Fibroblast of lung (primary cell): ENCODE measurements at regions not wholly inside any gene's neighbourhood (a gene's known extent, or its start where the extent isn't known, plus 50 kb on each side); places are given as distances from the start of the nearest gene placed in this dataset.

ENCODE experiments used
- EZH2 ChIP-seq: IDR thresholded peaks from 2 replicates; pipeline ENCODE4 v1.5.1; 2012; ENCODE audit warnings: low read length, control low read depth, mild to moderate bottlenecking; ENCODE audit errors: missing control alignments
- TF ChIP-seq, protein P1 (sequence below), 2 donors: IDR thresholded peaks in 1 of 2; conservative IDR thresholded peaks in 1 of 2; 1 replicate in 1 of 2; 2 replicates in 1 of 2; pipeline ENCODE4 v1.5.1; 2011 to 2012; ENCODE audit warnings: low read length in 2 of 2, control low read depth in 1 of 2, inconsistent platforms in 1 of 2, low read depth in 1 of 2, mild to moderate bottlenecking in 1 of 2

DNA sequence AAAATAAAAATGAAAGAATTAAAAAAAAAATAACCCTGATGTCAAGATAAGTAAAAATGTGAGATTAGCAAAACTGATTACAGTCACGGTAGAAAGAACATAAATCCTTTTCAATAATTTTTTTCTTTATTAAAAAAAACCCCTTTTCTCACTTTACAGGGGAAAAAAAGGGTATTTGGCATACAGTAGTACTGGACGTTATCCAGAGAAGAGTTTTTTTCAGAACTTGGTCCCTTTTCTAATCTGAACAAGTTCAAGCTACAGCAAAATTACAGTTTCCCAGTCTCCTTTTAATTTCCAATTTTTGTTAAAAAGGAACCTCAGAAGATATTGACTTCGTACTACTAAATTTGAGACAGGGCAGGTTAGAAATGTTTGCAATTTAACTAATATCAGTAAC, 134.7 kb upstream of the DCN start:
- TF ChIP-seq, protein P1, sequence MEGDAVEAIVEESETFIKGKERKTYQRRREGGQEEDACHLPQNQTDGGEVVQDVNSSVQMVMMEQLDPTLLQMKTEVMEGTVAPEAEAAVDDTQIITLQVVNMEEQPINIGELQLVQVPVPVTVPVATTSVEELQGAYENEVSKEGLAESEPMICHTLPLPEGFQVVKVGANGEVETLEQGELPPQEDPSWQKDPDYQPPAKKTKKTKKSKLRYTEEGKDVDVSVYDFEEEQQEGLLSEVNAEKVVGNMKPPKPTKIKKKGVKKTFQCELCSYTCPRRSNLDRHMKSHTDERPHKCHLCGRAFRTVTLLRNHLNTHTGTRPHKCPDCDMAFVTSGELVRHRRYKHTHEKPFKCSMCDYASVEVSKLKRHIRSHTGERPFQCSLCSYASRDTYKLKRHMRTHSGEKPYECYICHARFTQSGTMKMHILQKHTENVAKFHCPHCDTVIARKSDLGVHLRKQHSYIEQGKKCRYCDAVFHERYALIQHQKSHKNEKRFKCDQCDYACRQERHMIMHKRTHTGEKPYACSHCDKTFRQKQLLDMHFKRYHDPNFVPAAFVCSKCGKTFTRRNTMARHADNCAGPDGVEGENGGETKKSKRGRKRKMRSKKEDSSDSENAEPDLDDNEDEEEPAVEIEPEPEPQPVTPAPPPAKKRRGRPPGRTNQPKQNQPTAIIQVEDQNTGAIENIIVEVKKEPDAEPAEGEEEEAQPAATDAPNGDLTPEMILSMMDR (conservative IDR thresholded peaks at IDR 0.05 in 1 of 2, IDR thresholded peaks at IDR 0.05 in 1 of 2; ENCODE audit: low read depth in 1 of 2, low read length in 2 of 2) = no peak
- no peak for TF ChIP-seq EZH2
